OCI-LY7 (cell line): ENCODE measurements at regions not wholly inside any gene's neighbourhood (a gene's known extent, or its start where the extent isn't known, plus 50 kb on each side); places are given as distances from the start of the nearest gene placed in this dataset.

ENCODE experiments used
- BruUV-seq: library from RNA; stranded (reverse); fragments of 400-500 nt; replicated peaks from 2 replicates; lab custom pipeline; 2021; lab: Mats Ljungman, UMichigan
- CTCF ChIA-PET: fragments of 300-600 bp; sonication (Branson Sonifier 250); formaldehyde crosslinking; loops from one replicate; lab custom pipeline; 2022; ENCODE audit warnings: antibody characterized with exemption; ENCODE audit not compliant: unreplicated experiment; lab: Charles Lee
- POLR2A ChIA-PET: fragments of 300-600 bp; sonication (Branson Sonifier 250); formaldehyde crosslinking; loops from one replicate; lab custom pipeline; 2022; ENCODE audit warnings: antibody characterized with exemption; lab: Charles Lee
- DNase-seq: peaks from one replicate; pipeline ENCODE4 v3.0.0-alpha.2; 2015; ENCODE audit warnings: low spot score
- H2AFZ ChIP-seq: fragments of 200-600 bp; sonication (generic), shearing (Covaris generic); 2 replicates; pipeline ENCODE4 v1.6.1; 2014; ENCODE audit warnings: mild to moderate bottlenecking, antibody characterized with exemption, low read length, moderate library complexity
- H3K27ac ChIP-seq: fragments of 200-600 bp; sonication (generic); 2 replicates; pipeline ENCODE4 v1.5.1; 2014; ENCODE audit warnings: mixed run types, low read depth, mild to moderate bottlenecking, moderate library complexity, low read length, inconsistent platforms; ENCODE audit not compliant: poor library complexity, severe bottlenecking
- H3K36me3 ChIP-seq: fragments of 200-600 bp; sonication (generic); 2 replicates; pipeline ENCODE4 v1.6.1; 2014; ENCODE audit warnings: mild to moderate bottlenecking, antibody characterized with exemption, low read length, moderate library complexity, mixed read lengths; ENCODE audit not compliant: insufficient read depth
- H3K4me1 ChIP-seq: fragments of 200-600 bp; sonication (generic); 2 replicates; pipeline ENCODE4 v1.5.1; 2014; ENCODE audit warnings: mild to moderate bottlenecking, low read length; ENCODE audit not compliant: insufficient read depth, poor library complexity, severe bottlenecking
- H3K4me2 ChIP-seq: fragments of 200-600 bp; sonication (generic); 2 replicates; pipeline ENCODE4 v1.6.1; 2014; ENCODE audit warnings: mild to moderate bottlenecking, low read length
- H3K4me3 ChIP-seq: fragments of 200-600 bp; sonication (generic); 2 replicates; pipeline ENCODE4 v1.5.1; 2014; ENCODE audit warnings: mild to moderate bottlenecking, low read depth, low read length; ENCODE audit not compliant: poor library complexity, severe bottlenecking
- H3K79me2 ChIP-seq: fragments of 200-600 bp; sonication (generic); 2 replicates; pipeline ENCODE4 v1.6.1; 2016; ENCODE audit warnings: low read depth, mild to moderate bottlenecking, low read length, moderate library complexity, mixed read lengths; ENCODE audit not compliant: insufficient read depth
- H3K9me2 ChIP-seq: fragments of 200-600 bp; sonication (generic); 2 replicates; pipeline ENCODE4 v1.6.1; 2016; ENCODE audit warnings: mild to moderate bottlenecking, low read length, mixed read lengths; ENCODE audit not compliant: insufficient read depth
- H3K9me3 ChIP-seq: fragments of 200-600 bp; sonication (generic); 2 replicates; pipeline ENCODE4 v1.6.1; 2014; ENCODE audit warnings: mild to moderate bottlenecking, mixed run types, low read length, mixed read lengths
- H4K20me1 ChIP-seq: fragments of 200-600 bp; sonication (generic); 2 replicates; pipeline ENCODE4 v1.6.1; 2014; ENCODE audit warnings: mild to moderate bottlenecking, antibody characterized with exemption, low read length, moderate library complexity, mixed read lengths; ENCODE audit not compliant: insufficient read depth
- CTCF ChIP-seq: fragments of 200-600 bp; sonication (generic); conservative IDR thresholded peaks from 2 replicates; pipeline ENCODE4 v1.5.1; 2014; ENCODE audit warnings: mild to moderate bottlenecking, antibody characterized with exemption, low read length, moderate library complexity, mixed read lengths
- EZH2phosphoT487 ChIP-seq: fragments of 200-600 bp; sonication (generic); IDR thresholded peaks from 2 replicates; pipeline ENCODE4 v1.6.1; 2018; ENCODE audit warnings: low read depth, borderline replicate concordance, mild to moderate bottlenecking, mixed run types, antibody characterized with exemption, low read length, moderate library complexity, mixed read lengths
- intact Hi-C: fragments of 100-400 bp; cut with micrococcal nuclease; formaldehyde crosslinking; loops from one replicate; pipeline ENCODE4 v1.10.0; 2022; ENCODE audit not compliant: unreplicated experiment

GRCh38 chr6:137656735-137657134 lies 162.5 kb upstream of the OLIG3 start:
- CTCF ChIA-PET = no interaction called here
- no peak overlapping the region for H3K4me3 ChIP-seq
- POLR2A ChIA-PET = interaction anchor here (0.7 kb wide), 1 partner anchor 643 kb away, joined by 8 read pairs; no protein-coding TSS in a partner anchor
- DNase-seq = no peak
- no peak overlapping the region for H3K4me2 ChIP-seq
- no peaks in the 10 kb centered on the region for H3K9me3 ChIP-seq
- no peaks in the 10 kb centered on the region for H3K36me3 ChIP-seq
- no peaks in the 10 kb centered on the region for H3K79me2 ChIP-seq
- H3K27ac ChIP-seq = no peak overlapping the region
- H4K20me1 ChIP-seq = no peaks in the 10 kb centered on the region
- no peaks in the 10 kb centered on the region for H3K9me2 ChIP-seq
- BruUV-seq = no TSS peak
- no peak overlapping the region for H2AFZ ChIP-seq
- H3K4me1 ChIP-seq = peaks cover 4% of the 10 kb centered on the region
- intact Hi-C loops = no loop called here
- TF ChIP-seq CTCF (no peak), EZH2phosphoT487 (no peak)

GRCh38 chr6:137657351-137657911 lies 163.2 kb upstream of the OLIG3 start:
- ChIA-PET CTCF (no interaction called here), POLR2A (no interaction called here)
- intact Hi-C loops = no loop called here
- H3K4me3 ChIP-seq = no peak overlapping the region
- no peaks in the 10 kb centered on the region for H3K79me2 ChIP-seq
- no peak overlapping the region for H3K27ac ChIP-seq
- TF ChIP-seq CTCF (no peak), EZH2phosphoT487 (no peak)
- DNase-seq = no peak
- H2AFZ ChIP-seq = no peak overlapping the region
- no peaks in the 10 kb centered on the region for H4K20me1 ChIP-seq
- H3K36me3 ChIP-seq = no peaks in the 10 kb centered on the region
- no TSS peak for BruUV-seq
- no peaks in the 10 kb centered on the region for H3K9me2 ChIP-seq
- H3K4me1 ChIP-seq = peaks cover 4% of the 10 kb centered on the region
- no peaks in the 10 kb centered on the region for H3K9me3 ChIP-seq
- H3K4me2 ChIP-seq = no peak overlapping the region

- Histone ChIP-seq H3K4me2 (no peak overlapping the region), H3K9me3 (no peaks in the 10 kb centered on the region), H3K9me2 (no peaks in the 10 kb centered on the region), H3K4me3 (no peak overlapping the region), H3K4me1 (peaks cover 4% of the 10 kb centered on the region), H2AFZ (no peak overlapping the region), H3K27ac (no peak overlapping the region), H3K36me3 (no peaks in the 10 kb centered on the region), H3K79me2 (no peaks in the 10 kb centered on the region), H4K20me1 (no peaks in the 10 kb centered on the region)
- BruUV-seq = no TSS peak
- ChIA-PET CTCF (no interaction called here), POLR2A (interaction anchor here (0.5 to 0.9 kb wide), 3 partner anchors 439 to 644 kb away, joined by 3 read pairs; no protein-coding TSS in a partner anchor)
- intact Hi-C loops = no loop called here
- DNase-seq = no peak
- TF ChIP-seq EZH2phosphoT487 = no peak
- TF ChIP-seq CTCF = no peak
Measured at GRCh38 chr6:137658287-137658686, 164.1 kb upstream of the OLIG3 start.
